ENCODE measurements at regions not wholly inside any gene's neighbourhood (a gene's known extent, or its start where the extent isn't known, plus 50 kb on each side); places are given as distances from the start of the nearest gene placed in this dataset.

GRCh38 chr1:181352695-181353094, 130.6 kb upstream of the CACNA1E start:
- DNase-seq (ENCODE audit: low spot score) = no peak

GRCh38 chr1:181353526-181353925, 129.8 kb upstream of the CACNA1E start:
- DNase-seq (ENCODE audit: low spot score) = no peak
- no peak for TF ChIP-seq CTCF (IDR thresholded peaks at IDR 0.05; ENCODE audit: extremely low read depth, missing control alignments)

More at GRCh38 chr1:181352695-181353094, 130.6 kb upstream of the CACNA1E start:
- no peak for TF ChIP-seq CTCF (IDR thresholded peaks at IDR 0.05; ENCODE audit: extremely low read depth, missing control alignments)

- no peak for DNase-seq (ENCODE audit: low spot score)
- TF ChIP-seq CTCF (IDR thresholded peaks at IDR 0.05; ENCODE audit: extremely low read depth, missing control alignments) = no peak
Measured at GRCh38 chr1:181354865-181355264, 128.5 kb upstream of the CACNA1E start.

- TF ChIP-seq CTCF (IDR thresholded peaks at IDR 0.05; ENCODE audit: extremely low read depth, missing control alignments) = no peak
- DNase-seq (ENCODE audit: low spot score) = no peak
Measured at GRCh38 chr1:181356505-181357340, 126.6 kb upstream of the CACNA1E start.

GRCh38 chr1:181359012-181359411, 124.3 kb upstream of the CACNA1E start:
- no peak for DNase-seq (ENCODE audit: low spot score)
- no peak for TF ChIP-seq CTCF (IDR thresholded peaks at IDR 0.05; ENCODE audit: extremely low read depth, missing control alignments)

GRCh38 chr1:181364801-181365200, 118.5 kb upstream of the CACNA1E start:
- no peak for DNase-seq (ENCODE audit: low spot score)

More at GRCh38 chr1:181364801-181365200, 118.5 kb upstream of the CACNA1E start:
- TF ChIP-seq CTCF (IDR thresholded peaks at IDR 0.05; ENCODE audit: extremely low read depth, missing control alignments) = no peak
